GM19395 (cell line): ENCODE measurements at regions not wholly inside any gene's neighbourhood (a gene's known extent, or its start where the extent isn't known, plus 50 kb on each side); places are given as distances from the start of the nearest gene placed in this dataset.
"Not testable (repeated sequence)": the region's sequence is repeated elsewhere in the genome, so short reads cannot be mapped to it uniquely, and the experiment has no call there.

Experiments
- ATAC-seq: cut with Tn5 transposase; IDR thresholded peaks from one replicate; pipeline ENCODE4 v1.9.1; 2021; ENCODE audit warnings: mild to moderate bottlenecking, moderate library complexity; ENCODE audit not compliant: unreplicated experiment

DNA sequence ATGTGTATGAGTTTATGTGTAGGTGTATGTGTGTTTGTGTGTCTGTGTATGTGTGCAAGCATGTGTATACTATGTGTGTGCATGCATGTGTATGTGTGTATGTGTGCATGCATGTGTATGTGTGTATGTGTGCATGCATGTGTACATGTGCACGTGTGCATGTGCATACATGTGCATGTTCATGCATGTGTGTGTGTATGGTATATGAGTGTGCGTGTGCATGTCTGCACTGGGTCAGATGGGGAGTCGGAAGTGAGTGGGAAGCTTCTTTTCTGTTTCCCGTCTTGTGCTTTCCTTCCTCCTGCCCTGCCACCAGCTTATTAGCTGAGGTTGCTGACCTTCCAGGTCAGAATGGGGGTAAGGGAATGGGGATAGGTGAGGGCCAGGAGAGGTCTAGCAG, 174.7 kb downstream of the MAP2K4 start:
- ATAC-seq, result no peak

DNA sequence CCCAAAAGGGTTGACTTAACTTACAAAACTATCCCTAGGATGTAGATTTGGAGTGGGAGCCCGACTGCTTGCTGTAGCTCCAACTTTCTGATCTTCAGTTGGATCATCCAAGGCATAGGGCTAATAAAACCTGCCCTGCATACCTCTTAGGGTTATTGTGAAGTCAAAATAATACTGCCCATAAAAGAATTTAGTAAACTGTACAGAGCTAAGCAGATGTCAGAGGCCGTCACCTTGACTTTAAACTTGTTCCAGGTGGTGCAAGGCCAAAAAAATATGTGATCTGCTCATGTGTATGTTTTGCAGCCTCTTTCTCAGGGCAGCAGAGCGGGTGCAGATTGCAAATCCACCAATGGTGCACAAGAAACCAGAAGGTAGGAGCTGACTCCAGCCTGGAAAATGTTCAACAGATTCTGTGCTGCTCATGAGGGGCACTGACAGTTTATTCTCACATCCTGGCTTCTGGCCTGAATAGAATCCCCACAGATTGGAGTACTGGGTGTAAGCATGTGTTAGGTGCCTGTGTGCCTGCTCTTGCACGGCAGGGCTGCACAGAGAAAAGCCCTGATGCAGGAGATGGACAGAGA, 180.7 kb downstream of the MAP2K4 start:
- no peak for ATAC-seq

DNA sequence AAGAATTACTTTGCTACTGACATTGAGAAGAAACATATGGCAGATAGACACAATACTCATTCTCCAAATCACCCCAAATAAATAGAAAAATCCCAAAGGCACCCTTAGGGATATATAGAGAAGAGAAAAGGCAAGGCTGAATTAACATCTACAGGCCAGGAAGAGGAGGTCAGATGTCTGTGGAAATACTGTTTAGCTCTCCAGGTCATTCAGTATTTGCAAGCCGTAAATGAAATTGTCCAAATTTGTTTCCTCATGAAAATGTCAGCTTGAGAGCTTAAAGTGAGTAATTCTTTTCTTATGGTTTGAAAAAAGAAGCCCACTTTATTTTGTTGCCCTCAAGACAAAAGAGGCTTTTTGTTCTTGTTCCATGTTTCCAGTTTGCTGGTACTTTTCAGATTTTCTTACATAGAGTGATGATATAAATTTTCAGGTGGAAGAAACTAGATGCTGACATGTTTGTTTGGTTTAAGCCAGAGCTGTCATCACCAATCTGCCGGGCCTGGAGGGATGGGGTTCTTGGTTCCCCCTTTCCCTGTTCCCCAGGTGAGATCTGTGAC, 189.0 kb downstream of the MAP2K4 start:
- no peak for ATAC-seq

DNA sequence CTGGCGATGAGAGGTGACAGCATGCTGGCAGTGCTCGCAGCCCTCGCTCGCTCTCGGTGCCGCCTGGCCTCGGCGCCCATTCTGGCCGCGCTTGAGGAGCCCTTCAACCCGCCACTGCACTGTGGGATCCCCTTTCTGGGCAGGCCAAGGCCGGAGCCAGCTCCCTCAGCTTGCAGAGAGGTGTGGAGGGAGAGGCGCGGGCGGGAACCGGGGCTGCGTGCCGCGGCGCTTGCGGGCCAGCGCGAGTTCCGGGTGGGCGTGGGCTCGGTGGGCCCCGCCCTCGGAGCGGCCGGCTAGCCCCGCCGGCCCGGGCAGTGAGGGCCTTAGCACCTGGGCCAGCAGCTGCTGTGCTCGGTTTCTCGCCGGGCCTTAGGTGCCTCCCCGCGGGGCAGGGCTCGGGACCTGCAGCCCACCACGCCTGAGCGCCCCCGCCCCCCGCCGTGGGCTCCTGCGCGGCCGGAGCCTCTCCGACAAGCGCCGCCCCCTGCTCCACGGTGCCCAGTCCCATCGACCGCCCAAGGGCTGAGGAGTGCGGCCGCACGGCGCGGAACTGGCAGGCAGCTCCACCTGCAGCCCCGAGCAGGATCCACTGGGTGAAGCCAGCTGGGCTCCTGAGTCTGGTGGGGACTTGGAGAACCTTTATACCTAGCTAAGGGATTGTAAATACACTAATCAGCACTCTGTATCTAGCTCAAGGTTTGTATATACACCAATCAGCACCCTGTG, 200.2 kb downstream of the MAP2K4 start:
- not testable (repeated sequence) for ATAC-seq

DNA sequence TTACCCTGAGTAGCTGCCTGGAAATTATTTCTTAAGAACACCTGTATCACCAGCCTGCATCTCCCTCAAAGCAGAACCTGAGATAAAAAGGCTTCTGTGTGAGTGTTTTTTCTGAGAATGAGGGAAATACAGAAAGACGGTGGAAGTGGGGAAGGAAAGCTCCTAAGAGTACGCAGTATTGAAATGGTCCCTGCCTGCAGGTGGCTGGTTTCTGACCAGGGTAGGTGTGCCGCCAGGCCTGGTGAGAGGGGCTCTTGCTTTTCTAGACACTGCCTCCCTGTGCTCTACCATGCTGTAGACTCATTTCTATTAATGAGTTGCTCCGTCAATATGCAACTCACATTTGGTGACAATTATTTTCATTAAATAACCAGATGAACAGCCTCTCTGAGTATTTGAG, 201.7 kb downstream of the MAP2K4 start:
- no peak for ATAC-seq

DNA sequence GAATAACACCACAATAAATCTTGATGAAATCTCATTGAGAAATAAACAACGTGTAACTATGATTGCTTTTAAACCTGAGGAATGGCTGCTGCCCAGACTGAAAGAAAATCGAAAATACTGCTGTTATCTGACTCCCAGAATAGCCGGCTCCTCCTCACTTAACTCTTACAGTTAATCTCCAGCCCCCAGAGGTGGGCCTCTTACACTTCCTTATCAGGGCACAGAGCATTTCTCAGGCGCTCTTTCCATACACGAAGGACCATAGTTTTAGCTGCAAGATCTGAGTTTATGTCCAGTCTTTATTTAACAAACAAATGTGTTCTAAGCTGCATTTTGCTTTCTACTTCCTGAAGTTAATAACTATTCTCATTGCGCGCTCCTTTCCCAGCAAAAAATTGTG, 206.9 kb downstream of the MAP2K4 start:
- no peak for ATAC-seq

DNA sequence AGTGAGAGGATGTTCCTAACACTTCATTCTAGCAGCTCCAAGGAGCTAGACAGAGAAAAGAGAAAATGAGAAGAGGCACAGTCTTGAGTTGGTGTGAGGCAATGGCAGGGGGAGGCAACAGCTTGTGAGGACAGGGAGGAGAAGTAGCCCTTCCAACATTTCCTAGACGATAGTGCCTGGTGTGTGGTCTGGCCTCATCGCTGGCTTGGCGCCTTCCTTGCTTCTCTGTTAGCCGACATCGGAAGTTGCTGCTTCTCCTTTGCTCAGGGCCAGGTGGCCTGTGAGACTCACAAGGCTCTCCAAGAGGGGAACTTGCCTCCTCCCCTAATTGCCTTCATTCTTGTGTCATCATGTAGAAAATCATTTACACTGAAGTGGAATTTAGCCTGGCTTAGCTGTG, 208.7 kb downstream of the MAP2K4 start:
- ATAC-seq, result no peak

DNA sequence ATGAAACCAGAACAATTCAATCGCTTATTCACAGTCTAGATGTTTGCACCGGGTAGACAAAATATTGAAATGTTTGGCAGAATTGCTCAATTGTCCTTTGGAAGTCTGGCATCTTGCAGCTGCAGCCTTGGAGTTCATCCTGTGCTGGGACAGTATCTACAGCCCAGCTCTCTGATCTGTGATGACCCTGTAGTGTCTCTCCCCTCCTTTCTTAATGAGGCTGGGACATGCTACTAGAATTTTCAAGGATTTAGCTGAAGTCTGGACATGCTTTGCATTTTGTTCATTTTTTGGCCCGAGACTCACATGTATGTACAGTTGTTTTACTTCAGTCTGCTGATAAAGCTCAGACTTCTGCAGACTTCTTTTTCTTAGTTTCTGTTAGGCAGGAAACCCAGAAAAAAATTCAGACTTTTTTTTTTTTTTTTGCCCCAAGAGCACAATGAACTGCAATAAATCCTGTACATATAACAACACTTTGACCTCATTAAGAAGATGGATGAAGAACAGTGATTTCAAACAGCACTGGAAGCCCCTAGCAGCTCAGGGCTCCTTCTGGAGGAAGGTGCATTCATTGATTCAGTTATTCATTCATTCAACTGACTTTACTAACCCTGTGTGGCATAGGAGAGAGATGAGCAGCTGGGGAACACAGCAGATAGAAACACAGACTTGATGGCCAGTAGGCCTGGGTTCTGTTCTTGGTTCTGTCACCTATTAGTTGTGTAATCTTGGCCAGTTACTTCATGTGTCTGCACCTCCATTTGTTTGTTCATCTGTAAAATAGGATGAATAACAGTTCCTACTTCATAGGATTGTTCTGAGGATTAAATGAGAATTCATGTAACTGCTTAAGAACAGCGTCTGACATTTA, 210.0 kb downstream of the MAP2K4 start:
- no peak for ATAC-seq

DNA sequence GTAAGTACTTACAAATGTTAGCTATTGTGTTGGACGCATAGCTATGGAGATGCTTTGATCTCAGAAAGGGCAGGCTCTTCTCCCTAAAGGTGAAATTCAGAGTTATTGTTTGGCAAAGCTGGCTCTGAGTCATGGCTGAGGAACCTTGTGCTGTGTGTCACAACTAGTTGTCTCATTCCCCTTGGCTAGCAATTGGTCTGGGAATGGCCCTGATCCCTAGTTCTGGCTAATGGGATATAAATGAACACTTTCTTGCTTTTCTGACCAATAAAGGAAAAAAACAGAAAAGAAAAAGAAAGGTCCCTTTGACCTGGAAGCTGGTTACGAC, 210.6 kb downstream of the MAP2K4 start:
- ATAC-seq, result no peak

DNA sequence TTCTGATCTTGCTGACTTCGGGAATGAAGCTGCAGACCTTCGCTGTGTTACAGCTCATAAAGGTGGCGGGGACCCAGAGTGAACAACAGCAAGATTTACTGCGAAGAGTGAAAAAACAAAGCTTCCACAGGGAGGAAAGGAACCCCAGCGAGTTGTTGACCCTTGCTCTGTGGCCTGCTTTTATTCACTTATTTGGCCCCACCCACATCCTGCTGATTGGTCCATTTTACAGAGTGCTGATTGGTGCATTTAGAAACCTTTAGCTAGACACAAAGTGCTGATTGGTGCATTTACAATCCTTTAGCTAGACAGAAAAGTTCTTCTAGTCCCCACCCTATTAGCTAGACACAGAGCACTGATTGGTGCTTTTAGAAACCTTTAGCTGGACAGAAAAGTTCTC, 218.3 kb downstream of the MAP2K4 start:
- ATAC-seq, result not testable (repeated sequence)

DNA sequence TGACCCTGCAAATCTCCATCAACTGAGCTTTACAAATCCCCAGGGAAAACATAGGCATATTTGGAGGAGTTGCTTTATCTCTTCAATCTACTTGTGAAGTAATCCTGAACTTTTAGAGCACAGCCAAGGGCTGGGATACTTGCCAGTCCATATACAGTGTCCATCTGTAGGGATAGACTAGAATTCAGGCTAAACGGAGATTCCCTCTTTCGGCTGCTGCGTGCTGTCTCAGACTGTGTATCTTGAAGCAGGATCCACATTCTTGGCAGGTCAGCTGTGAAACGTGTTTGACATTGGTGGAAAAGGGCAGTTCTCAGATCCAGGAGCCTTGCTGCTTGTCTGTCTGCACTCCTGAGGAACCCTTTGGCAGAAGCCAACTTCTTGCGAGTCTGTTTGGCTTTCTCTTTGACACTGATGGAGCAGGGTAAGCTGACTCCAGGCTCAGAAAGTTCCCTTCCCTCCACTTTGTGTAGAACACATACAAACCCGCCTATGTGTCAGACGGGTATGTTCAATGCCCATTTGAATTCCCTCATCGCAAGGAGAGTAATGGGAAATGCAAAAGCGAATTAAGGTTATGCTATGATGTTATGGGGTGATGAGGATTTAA, 221.8 kb downstream of the MAP2K4 start:
- ATAC-seq, result no peak

DNA sequence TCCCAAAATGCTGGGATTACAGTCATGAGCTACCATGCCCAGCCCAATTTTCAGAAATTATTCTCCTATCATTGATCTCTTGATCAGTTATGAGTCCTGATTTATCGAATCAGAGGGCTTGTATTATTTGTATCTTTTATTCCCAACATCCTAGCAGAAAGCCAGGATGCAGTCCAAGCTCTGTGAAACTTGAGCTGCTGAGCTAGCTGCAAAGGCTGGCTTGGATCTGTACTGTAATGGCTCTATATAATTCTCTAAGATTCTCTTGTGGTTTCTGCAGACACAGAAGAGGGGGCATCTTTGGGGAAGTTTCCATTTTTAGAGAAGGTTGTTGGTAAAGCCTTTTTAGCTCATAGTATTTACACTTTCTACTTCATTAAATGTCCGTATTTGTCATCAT, 227.1 kb downstream of the MAP2K4 start:
- ATAC-seq, result no peak

DNA sequence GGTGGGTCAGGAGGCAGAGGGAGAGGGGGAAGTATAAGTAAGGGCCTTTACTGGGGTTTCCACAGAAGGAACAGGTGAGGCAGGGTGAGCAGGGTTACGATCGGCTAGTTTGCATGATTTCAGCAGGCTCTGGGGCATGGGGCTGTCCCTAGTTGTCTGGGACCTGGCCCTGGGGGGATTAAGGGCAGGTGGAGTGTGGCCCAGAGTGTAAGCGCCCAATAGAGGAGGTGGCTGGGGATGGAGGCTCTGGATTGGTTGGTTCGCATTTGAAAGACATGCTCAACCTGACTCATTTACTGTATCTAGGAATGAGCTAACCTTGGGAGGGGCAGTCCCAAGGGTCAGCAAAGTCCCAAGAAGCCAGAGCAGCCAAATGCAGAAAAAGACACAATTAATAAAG, 230.3 kb downstream of the MAP2K4 start:
- no peak for ATAC-seq

DNA sequence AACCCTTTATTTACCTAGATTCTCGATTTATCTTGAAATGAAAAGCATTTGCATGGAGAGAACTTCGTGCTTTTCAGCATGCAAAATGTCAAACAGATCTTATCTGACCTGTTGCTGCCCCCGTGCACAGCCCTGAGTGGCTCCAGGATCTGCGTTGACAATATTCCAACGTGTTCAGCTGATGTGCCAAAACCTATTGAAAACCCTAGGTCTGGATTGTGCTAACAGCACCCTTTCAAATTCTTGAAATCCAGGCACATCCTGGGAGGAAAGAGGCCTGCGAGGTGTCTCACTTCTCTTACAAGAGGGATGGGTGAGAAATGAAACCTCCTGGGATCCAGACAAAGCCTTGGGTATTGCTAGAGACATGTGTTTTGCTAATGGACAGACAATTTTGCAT, 231.8 kb downstream of the MAP2K4 start:
- no peak for ATAC-seq

DNA sequence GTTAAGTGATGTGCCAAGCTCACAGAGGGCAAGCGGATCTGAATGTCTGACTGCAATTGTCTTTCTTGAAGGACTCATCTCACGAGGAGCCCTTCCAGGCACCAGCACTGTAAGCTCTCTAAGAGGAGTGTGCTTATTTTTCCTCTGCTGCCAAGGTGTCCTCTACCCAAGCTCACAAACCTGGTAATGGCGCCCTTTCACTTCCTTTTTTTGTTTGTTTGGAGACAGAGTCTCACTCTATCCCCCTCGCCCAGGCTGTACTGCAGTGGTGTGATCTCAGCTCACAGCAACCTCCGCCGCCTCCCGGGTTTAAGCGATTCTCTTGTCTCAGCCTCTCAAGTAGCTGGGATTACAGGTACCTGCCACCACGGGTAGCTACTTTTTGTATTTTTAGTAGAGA, 233.8 kb downstream of the MAP2K4 start:
- ATAC-seq, result no peak

DNA sequence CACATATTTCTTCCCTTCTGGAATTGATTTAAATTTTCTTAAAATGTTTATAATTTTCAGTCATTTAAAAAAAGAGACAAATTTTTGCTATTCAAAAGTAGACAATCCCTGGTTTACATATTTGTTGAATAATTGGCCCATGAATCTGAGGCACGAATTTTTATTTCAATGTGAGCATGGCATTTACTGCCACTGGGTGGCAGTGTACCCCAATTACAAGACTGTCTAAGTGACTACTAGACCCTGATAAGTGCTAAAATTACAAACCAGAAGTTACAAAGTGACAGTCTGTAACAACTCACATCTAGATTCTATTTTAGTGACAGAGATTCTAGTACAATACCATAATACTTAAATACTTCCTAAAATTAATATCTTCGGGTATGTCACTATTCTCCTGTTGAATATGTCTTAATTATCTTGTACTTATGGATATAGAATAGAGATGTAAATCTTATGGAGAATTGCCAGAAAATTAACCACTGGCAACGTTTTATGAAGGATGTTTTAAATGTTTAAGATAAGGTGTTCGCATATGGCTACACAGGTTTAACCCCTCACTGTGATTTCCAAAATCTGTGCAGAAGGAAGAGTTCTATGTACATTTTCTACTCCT, 235.8 kb downstream of the MAP2K4 start:
- ATAC-seq, result peak; percentile 60

DNA sequence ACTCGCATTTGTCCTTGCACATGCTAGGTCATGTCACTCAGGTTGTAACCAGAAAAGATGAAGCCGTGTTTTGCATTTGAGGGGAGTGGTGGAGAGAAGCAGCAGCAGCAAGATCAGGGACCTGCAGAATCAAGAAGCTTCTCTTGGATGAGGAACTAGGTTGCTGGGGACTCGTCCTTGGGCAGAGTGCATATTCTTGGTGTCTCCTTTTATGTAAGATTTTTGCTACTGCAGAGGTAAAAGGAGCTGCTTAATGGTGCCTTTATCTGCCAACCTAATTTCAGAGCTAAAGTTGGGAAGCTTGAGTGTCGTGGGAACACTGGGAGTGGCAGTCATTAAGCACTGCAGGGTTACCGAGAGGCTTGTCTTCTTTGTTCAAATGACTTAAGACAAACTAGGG, 236.5 kb downstream of the MAP2K4 start:
- no peak for ATAC-seq

DNA sequence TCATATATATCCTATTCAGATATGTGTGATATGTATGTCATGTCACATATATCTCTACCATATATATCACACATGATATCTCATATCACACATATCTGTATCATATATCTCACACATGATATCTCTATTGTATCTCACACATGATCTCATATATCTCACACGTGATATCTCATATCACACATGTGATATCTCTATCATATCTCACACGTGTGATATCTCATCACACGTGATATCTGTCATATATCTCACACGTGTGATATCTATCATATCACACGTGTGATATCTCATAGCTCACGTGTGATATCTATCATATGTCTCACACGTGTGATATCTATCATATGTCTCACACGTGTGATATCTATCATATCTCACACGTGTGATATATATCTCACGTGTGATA, 240.7 kb downstream of the MAP2K4 start:
- ATAC-seq, result no peak

DNA sequence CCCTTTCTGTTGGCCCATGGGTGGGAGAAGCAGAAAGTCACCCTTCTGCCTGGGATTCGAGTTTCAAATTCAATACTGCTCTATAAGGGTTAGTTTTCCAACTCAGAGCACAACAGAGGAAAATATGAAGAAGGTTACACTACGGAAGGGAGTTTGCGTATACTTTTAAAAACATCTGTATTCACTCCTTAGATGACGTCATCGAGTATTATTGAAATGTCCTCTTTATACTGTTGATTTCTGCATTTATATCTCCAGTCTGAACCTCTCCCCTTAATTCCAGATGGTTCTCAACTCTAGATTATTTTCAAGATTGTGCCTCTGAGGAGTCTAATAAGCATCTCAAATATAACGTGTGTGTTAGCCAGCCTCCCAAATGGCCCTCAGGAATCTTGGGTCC, 249.1 kb downstream of the MAP2K4 start:
- no peak for ATAC-seq

DNA sequence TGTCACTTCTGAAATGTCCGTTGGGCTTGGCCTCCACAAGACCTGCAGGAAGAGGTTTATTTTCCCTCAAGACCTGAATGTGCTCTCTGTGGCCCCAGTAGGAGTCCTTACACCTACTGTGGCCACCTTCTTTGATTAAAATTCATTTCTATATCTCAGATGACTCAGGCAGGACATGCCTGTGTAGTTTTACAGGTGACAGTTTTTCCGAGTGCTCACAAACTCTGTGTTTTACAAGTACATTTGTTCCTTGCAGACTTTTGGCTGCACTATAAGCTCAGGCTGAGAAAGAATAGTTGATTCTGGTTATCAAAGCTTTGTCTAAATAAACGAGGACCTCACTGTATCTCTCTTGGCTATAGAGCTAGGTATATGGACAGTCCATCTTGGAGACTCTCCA, 257.1 kb downstream of the MAP2K4 start:
- ATAC-seq, result no peak

DNA sequence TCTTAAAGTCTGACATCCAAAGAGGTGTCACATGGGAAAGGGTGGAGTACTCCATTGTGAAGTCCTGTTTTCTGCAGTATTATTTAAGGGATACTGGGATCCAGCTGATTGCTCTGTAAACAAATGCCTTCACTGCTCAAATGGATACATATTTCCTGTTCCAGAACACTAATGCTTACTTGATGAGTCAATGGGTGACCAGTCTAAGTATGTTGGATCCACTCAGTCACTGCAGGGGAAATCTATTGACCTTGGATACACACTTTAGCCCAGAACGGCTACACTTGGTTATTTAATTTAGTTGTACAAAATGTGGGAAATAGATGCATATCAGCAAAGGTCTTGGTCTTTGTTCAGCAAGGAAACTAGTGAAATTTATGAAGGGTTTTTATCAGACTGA, 261.4 kb downstream of the MAP2K4 start:
- ATAC-seq, result no peak
